Body of pancreas (tissue), 4 donors: ENCODE measurements at regions not wholly inside any gene's neighbourhood (a gene's known extent, or its start where the extent isn't known, plus 50 kb on each side); places are given as distances from the start of the nearest gene placed in this dataset.

Experiments used
- CTCF ChIP-seq, 7 experiments: fragments of 450-650 bp in 4 of 7; fragments of 200-600 bp in 3 of 7; sonication (generic) in 3 of 7; IDR thresholded peaks; one replicate each; pipeline ENCODE4 v1.5.1; 2016 to 2019; ENCODE audit warnings: antibody characterized with exemption in 7 of 7
- POLR2A ChIP-seq, 3 donors: fragments of 450-650 bp; IDR thresholded peaks; one replicate each; pipeline ENCODE4 v1.6.1; 2016; ENCODE audit warnings: antibody characterized with exemption in 3 of 3, mild to moderate bottlenecking in 2 of 3

GRCh38 chr11:80167766-80168165 lies 726.9 kb upstream of the TENM4 start:
- no peak for TF ChIP-seq CTCF (IDR thresholded peaks at IDR 0.05)
- no peak for TF ChIP-seq POLR2A (IDR thresholded peaks at IDR 0.05)
